IPS DF 4.7 (cell line): ENCODE measurements at regions not wholly inside any gene's neighbourhood (a gene's known extent, or its start where the extent isn't known, plus 50 kb on each side); places are given as distances from the start of the nearest gene placed in this dataset.

Experiments
- DNase-seq: peaks from one replicate; pipeline ENCODE4 v3.0.0-alpha.2; 2013; ENCODE audit warnings: low spot score; ENCODE audit errors: extremely low read depth

DNA sequence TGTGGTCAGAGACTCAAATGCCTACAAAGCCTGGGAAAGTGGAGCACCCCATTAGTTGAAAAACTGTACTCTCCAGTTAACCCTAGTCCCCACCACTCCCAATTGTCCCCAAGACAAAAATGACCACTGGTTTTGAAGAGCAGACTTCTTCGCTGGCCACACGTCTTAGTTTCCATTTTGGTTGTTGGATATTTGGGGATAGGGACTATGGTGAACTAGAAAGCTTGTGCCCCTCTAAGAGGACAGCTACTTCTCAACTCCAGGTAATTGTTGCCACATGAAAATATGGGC is 109.4 kb upstream of the SPRY4 start:
- DNase-seq = no peak

DNA sequence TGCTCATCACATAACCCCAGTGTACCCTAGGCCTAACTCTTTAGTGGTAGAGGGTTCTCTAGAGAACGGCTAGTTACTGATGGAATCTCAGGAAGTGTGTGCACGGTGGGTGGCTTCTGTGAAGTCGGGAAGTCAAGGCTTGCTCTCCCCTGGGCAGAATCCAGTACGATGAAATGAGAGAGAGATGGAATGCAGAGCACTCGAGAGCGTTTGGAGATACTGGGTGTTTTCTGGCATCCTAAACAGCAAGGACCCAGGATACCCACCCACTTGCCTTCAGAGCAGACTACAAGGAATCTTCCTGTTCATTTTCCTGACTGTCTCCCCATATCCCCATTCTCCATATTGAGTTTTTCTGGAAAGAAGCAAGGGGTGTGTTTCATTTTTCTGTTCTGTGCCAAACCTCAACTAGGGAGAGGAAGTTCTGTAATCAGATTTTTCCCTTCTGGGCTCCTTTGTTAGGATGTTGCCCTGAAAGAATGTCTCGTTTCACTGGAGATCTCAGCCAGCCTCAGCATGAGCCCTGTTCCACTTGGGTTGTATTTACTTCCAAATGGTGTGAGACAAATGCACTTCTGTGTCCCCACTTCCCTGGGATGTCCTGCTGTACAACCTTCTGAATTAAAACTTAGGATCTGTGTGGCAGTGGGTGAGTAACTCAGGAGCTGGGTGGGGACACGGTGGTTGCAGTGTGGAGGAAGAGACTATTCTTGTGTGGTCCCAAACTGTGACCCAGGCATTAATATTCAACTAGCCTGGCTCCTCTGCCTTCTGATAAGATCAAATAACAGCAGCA is 108.9 kb upstream of the SPRY4 start:
- DNase-seq = no peak

DNA sequence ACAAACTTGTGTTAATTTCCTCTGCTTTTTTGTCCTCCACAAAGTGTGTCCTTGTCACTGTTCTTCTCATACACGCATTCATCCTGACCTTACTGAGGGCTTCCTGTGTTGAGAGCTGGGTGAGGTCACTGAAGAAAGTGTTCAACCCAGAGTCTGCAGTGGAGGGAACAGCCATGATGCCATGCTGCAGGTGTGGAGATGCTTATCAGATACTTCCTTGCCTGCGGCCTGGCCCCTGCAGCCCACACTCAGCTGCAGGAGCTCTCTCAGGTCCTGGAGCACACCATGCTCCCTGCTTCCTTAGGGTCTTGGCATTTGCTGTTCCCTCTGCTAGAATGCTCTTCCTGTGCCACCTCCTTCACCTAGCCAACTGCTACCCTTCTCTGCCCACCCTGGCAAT is 108.1 kb upstream of the SPRY4 start:
- no peak for DNase-seq

DNA sequence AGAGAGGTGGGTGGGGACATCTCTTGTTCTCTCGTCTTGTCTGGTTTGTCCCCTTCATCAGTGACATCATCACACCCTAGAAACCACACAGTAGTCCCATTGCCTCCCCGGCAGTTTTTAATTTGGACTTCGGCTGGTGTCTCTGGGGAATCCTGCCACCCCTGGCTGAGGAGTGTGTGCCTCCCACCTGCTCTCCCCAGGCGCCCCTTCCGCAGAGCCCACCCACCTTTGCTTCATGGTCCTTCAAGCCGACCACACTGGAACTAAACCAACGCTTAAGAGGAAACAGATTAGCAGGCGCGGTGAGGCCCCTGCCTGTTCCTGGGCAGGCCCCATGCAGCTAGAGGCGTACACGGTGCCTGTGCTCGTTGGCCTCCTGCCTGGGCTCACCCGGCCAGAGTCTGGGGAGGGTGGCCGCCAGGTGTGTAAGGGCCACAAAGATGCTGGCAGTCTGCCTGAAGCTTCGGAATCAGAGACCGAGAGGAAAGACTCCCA is 107.6 kb upstream of the SPRY4 start:
- no peak for DNase-seq

DNA sequence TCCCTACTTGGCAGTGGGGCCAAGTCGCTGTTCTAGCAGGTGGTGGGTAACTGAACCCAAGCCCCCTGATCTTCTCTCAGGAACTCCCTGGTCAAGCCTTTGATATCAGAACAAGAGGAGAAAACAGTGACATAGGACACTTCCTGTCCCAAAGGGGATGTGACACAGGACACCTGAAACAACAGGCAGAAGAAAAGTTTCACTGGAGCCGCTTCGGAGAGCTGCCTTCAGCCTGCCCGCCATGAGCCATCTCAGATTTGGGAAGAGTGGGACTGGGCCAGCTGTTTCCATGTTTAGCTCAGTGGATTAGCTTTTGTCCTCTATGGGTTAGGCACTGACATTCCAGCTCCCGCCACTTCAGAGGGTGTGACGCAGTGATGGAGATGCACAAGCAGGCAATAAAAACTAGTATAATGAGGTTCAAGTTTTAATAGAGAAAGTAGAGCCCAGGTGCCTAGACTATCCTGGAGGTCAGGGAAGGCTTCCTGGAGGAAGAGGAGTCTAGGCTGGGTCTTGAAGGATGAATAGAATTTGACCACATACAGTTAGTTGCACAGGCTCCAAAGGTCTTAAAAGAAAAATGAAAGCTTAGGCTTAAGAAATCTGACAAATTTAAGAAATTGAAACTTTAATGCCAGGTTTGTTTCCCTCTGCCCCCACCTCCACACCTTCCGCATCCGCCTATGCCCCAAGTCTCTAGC is 104.1 kb upstream of the SPRY4 start:
- no peak for DNase-seq

DNA sequence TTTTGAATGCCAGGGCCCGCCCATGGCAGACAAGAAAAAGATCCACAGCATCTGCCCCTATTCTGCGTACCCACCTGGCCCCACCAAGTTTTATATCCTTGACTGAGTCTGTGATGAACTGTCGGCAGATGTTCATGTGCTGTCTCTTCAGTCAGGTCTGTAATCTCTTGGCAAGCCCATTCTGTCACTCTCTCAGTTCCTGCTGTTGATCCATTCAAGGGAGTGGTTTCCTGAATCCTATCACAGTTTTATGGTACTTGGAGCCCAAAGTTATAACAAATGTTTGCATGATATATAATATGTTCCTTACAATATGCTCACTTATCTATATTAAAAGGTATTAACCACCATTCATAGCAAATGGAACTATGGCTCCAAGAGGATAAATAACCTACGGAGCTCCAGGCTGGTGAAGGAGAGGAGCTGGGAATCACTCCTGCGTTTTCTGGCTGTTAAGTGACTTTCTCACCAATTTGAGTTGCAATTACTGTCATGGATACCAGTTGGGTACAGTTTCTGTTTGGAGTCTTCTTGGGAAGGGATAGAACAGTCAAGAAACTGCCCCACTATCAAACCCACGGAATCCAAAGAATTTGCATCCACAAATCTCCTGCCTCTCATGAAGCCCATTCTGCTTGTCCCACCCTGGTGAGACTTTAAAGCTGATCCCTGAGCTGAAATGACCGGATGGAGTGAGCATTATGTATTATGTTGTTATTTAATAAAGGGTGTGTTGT is 103.4 kb upstream of the SPRY4 start:
- DNase-seq = no peak

DNA sequence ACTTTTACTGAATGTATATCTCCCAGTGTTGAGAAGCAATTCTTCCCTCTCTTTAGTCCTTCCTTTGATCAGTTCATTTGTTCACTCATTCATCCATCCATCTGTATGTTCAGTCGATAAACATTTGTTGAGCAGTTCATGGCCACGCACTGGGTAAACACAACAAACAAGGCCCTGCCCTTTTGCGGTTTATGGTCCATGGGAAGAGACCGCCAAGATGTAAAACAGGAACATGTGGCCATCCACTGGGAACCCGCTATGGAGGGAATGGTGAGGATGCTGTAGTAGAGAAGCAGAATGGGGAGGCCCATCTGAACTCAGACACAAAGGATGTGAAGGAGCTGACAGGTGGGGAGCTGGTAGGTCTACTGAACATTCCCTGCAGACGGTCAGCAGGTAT is 102.7 kb upstream of the SPRY4 start:
- DNase-seq = no peak

DNA sequence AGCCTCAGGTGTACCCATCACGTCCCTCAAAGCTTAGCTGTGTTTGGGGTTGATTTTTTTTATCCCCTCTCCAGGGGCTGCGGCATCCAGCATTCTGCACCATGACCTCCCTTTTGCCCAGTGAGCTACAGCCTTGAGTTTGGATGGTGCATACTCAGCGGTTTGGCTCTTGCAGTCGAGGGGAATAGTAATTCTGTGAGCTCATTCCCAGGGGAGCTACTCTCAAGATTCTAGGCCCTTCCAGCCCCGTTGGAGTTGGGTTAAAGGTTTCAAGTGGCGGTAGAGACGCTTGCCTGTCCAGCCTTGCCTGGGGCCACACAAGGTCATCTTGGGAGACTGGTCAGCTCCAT is 102.2 kb upstream of the SPRY4 start:
- peak; percentile 22 for DNase-seq

DNA sequence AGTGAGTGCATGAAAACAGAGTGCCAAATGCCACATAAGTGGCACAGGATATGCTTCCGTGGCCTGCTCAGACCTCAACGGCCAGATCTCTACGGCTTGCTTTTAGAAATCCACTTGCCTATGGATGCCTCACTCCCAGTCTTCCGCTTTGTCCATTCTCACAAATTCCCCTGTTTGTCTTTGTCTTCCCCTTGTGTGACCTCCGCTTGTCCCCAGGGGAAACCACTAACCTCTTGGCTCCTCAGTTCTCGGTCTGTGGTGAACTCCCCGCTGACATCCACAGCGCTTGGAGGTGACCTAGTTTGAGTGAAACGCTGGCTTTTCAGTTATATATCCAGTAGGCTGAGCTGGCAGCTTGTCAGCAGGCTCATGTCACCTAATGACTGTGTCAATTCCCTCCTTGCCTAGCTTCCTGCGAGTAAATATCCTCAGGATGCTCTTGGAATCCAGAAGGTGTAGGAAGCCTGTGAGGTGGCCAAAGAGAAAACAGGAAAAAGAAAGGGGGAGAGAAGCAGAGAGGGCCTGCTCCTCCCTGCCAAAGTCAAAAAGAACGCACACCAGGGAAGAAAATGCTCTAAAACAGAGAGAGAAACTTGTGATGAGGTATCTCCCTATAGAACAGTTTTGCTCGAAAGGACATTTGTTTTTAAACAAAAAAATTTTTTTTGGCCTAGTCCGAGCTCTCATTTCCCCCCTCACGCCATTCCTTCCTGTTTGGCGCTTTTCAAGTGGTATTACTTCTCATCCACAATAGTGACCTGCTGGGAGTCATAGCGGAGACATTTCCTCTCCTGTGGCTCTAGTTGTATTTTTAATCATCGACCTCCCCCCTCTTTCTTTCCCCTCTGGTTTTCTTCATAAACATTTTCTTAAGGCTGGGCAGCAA is 101.6 kb upstream of the SPRY4 start:
- DNase-seq = peak; percentile 41

DNA sequence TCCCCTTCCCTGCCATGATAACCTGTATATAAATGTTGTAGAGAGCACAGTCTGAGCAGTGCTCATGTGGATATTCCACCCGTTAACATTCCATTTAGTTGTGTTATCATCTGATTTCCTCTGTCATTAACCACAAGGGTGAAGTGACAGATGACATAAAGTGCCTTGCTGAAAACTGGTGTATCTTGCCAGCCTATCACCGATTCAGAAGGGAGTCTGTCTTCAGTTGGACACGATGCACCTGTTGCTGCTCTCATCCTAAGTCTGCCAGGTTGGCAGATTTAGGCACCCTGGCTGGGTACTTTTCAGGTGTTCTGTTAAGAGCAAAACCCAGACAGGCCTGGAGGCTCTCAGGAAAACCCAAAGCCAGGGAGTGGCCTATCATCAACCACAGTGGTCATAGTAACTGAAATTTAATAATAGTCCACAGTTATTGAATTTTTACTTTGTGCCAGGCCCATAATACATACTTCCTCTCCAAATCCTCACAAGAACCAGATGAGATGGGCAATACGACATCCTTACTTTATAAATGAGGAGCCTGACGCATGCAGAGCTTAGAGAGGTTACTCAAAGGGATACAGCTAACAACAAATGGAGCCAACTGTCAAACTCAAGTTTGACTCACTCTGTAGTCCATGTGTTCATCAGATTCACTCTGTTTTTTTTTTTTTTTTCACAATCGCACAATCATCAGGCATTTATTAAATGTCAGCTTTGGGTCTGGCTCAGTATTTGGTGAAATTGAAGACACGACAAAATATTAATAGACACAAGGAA is 100.7 kb upstream of the SPRY4 start:
- no peak for DNase-seq

DNA sequence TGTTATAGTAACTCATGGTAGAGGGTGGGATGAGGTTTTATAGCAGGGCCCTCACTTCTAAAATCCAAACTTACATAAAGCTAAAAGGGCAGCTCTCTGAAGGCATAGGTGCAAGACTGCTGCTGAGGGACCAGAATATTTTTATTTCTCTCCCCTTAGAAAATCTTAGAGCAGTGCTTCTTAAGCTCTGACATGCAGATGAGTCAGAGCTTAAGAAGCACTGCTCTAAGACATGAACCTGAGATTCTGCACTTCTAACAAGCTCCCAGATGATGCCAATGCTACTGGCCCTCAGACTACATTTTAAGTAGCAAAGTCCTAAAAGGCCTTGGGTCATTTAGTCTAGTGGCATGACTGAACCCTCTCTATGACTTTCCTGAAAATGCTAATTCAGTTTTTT is 97.6 kb upstream of the SPRY4 start:
- no peak for DNase-seq

DNA sequence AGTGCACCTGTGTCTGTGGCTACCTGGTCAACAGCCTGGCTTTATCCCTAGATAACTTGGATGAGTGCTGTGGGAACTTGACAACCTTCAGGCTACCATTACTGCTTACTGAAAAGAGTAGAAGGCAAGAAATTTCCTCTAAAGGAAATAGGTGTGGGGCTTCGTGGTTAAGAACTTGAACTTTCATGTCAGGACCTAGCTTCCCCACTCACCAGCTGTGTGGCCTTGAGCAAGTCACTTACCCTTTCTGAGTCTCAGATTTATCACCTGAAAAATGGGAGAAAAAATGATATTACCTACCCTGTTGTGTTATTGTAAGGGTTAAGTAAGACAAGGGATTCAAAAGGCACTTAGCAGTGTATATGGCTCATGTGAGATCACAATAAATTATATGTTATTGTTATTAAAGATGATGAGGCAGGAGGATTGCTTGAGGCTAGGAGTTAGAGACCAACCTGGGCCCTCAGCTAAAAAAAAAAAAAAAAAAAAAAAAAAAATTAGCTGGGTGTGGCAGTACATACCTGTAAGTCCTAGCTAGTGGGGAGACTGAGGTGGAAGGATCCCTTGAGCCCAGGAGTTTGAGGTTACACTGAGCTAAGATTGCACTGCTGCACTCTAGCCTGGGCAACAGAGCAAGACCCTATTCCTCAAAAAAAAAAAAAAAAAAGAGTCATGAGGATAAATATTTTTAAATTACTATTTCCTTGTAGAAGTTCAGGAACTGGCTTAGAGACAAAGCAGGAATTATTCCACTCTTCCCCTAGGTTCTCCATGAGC is 97.0 kb upstream of the SPRY4 start:
- DNase-seq = no peak

DNA sequence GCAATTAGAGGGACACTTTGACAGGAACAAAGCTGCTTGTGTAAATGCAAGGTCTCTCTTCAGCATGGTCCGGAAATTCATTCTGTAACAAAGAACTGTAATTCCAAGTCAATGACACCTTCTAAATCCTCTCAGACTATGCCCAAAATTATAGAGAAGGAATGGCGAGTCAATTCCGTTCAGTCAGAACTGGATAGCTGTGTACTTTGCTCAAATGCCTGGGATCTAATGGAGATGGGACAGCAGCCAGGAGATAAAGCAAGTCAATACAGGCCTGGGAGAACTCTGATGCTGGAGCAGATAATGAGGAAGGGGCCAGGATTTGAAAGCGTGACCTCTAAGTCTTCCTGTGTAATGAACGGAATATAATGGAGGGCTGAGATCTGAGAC is 96.4 kb upstream of the SPRY4 start:
- no peak for DNase-seq

DNA sequence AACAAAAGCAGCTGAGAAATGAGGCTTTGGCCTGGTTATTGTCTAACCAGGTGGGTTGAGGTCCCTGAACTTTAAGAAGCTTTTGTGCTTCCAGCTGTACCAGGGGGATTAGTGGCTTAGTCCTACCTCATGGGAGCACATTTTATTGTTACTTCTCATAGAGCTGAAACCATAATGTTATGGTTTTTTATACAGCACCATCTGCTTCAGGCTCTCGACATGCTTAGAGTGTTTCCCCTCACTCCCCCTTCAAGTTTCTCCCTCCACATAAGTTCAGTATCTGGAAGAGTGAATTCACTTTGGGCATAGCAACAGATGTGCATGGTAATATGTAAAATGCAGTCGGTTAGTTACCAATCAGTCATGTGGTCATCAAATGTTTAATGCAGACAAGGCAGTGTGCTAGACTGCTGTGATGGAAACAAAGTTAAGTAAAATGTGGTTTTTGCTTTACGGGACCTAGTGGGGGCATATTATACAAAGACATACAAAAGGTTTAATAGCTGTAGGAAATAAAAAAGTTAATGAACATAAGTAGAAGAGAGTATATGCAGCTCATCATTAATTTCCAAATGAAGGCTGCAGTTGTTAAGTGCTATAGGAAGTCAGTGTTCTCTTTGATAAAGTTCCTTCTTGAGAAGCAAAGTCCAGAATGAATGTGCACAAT is 95.9 kb upstream of the SPRY4 start:
- DNase-seq = no peak

DNA sequence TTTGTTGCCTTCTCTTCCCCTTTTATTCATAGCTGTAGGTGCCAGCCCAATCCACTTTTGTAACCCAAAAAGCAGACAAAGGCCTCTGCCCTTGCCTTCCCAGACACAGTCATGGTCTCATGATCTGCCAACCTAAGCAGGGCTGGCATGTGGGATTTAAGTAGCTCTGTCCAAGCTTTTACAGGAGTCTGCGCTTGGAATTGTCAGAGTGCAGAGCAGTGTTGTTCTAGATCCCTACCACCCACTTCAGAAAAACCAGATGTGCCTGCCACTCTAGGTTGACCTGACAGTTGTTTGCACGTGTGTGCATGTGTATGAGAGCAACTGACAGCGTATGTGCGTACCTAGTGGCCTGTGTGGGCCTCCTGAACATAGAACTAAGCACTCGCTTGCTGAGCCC is 87.8 kb upstream of the SPRY4 start:
- no peak for DNase-seq

DNA sequence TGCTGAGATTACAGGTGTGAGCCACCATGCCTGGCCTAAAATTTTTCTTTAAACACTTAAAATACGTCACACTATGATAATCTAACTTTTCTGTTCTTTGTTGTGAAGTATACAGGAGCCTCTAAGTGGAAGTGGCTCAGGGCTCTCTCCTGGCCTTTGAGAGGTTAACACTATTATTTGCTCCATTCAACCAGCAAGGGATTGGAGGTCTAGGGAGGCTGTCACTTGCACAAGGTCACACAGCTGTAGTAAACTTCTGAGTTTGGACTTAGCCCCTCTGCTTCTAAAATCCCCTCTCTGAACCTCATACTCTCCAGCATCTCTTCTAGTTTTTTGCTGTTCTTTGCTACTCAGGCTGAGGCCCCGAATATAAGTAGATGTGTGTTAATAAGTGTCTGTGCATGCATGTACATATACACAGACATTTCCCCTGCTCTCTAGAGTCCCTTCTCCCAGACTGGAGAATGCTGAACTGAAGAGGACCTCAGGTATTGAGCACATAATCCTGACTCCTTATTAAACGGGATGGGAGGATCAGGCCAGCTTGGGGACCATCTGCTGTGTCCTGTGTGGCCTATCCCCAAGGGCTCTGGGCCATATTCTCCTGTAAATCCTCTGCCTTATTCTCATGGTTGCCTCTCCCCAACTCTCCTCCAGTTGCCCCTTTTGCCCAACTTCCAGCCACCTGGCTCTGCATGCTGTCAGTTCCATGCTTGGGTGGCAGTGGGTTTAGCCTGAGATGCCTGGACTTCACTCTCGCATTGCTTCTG is 87.0 kb upstream of the SPRY4 start:
- no peak for DNase-seq

DNA sequence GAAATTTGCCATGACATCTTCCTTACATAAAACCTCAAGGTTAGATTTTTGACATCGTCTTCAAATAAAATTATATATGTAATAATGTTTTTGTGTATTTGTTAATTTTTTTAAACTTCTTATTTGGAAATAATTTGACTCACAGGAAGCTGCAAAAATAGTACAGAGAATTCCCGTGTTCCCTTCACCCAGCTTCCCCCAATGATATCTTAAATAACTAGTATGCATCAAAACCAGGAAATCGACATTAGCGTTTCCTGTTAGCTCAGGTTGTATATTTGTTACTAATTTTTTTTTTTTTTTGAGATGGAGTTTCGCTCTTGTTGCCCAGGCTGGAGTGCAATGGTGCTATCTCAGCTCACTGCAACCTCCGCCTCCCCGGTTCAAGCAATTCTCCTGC is 86.3 kb upstream of the SPRY4 start:
- DNase-seq = no peak

DNA sequence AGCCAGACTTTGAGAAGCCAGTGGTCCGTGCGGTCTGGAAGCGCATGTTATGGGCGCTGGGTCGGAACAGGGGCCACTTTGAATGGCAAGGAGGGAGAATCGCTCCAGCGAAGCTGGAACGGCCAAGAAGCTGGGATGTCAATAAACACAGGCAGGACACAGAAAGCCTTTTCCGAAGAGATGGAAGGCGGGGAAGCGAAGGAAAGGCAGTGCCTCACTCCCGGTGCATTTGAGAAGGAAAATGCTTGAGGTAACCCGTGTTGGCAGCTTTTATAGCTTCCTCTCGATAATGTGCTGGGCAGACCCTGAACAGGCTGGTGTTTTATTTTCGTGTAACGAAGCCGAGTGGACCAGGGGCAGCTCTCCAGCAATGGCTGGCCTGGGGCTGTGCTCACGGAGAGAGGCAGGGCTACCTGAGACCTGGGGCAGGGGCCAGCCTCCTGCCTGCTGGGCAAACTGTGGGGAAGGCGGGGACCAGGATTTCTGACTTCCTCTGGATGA is 84.2 kb upstream of the SPRY4 start:
- DNase-seq = no peak

DNA sequence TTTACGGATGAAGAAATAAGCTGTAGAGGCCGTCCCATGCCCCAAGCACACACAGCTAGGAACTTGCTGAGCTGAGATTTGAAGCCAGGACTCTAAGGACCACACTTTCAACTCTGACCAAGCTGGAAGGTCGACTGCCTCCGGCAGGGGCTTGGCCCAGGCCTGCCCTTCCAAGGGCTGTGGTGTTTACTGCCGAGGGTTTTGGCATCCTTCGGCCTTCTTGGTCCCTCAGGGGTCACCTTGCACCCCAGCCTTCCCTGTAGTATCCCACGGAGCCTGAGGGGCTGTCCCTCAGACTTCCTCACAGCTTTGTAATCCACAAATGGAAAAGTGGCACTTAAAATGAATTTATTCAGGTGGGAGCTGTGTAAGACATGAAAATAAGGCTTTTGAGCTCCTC is 83.7 kb upstream of the SPRY4 start:
- no peak for DNase-seq
